ENCODE measurements at regions not wholly inside any gene's neighbourhood (a gene's known extent, or its start where the extent isn't known, plus 50 kb on each side); places are given as distances from the start of the nearest gene placed in this dataset.
"Not testable (repeated sequence)": the region's sequence is repeated elsewhere in the genome, so short reads cannot be mapped to it uniquely, and the experiment has no call there.

DNA sequence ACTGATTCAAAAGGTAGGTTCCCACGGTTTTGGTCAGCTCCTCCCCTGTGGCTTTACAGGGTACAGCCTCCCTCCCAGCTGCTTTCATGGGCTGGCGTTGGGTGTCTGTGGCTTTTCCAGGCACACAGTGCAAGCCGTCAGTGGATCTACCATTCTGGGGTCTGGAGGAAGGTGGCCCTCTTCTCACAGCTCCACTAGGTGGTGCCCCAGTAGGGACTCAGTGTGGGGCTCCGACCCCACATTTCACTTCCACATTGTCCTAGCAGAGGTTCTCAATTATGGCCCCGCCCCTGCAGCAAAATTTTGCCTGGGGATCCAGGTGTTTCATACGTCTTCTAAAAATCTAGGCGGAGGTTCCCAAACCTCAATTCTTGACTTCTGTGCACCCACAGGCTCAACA, 324.6 kb upstream of the PHF14 start:
- not testable (repeated sequence) for DNase-seq

DNA sequence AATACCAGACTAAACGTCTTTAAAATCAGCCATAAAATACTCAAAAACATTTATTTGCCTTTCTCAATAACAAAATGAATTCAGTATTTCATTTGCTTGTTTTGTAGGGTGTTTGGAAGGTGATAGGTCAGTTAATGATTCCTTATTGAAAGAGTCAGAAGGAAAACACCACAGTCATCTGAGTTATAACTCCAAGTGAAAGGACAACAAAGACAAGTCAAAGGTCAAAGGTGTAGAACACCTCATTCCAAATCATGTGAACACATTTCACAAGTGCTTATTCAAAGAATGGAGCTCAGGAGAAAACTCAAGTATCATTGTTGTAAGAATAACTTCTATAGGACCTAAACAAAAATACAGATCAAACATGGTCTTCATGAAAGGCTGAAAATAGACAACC, 318.6 kb upstream of the PHF14 start:
- DNase-seq, result no peak

DNA sequence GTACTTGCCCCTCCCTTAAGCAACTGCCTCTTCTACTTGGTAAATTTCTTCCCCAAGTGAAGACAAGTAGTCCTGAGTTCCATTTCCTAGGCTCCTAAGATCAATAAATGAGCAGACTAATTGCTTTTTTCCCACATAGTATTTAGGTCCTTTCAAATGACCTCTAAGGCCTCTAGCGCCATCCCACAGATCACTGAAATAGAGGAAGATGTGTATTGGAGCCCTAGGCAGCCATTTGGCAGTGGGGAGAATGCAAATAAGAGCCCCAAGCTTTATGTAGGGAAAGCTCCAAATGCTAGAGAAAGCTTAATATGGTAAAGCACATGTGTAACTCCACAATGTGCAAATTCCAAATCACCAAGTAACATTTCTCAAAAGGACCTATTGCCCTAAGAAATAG, 316.5 kb upstream of the PHF14 start:
- DNase-seq, result no peak

DNA sequence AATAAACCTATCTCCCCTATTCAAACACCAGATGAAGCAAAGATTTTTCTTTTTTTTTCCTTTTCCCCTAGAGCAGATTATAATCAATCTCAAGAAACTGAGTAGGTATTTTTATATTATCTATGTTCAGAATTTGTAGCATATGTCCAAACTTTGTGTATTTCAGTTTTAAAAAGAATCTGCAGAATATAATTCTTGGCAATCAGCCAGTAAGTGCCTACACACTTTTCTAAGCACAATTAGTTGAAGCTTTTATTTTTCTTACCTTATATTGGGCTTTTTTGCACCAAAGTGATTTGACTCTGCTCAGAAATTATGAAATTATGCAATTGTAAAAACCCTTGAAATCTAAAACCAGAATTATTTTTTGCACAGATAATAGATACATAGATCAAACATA, 315.8 kb upstream of the PHF14 start:
- DNase-seq, result no peak

DNA sequence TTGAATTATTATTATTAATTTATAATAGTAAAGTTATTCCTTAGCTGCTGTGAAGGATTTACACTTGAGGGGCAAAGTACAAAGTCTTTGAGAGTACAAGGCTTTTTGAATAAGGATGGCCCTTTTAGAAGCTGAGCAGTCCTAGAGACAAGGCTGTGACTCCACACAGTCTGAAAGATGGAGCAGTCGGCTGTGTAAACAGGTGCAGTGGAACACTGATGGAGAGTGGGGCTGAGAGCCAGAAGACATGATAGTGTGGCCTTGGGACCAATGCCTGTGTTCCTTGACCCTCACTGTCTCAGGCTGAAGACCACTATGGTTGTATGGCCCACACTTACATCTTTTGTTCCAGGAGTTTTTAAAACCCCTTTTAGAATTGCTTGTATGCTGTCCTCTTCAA, 311.2 kb upstream of the PHF14 start:
- DNase-seq, result no peak

DNA sequence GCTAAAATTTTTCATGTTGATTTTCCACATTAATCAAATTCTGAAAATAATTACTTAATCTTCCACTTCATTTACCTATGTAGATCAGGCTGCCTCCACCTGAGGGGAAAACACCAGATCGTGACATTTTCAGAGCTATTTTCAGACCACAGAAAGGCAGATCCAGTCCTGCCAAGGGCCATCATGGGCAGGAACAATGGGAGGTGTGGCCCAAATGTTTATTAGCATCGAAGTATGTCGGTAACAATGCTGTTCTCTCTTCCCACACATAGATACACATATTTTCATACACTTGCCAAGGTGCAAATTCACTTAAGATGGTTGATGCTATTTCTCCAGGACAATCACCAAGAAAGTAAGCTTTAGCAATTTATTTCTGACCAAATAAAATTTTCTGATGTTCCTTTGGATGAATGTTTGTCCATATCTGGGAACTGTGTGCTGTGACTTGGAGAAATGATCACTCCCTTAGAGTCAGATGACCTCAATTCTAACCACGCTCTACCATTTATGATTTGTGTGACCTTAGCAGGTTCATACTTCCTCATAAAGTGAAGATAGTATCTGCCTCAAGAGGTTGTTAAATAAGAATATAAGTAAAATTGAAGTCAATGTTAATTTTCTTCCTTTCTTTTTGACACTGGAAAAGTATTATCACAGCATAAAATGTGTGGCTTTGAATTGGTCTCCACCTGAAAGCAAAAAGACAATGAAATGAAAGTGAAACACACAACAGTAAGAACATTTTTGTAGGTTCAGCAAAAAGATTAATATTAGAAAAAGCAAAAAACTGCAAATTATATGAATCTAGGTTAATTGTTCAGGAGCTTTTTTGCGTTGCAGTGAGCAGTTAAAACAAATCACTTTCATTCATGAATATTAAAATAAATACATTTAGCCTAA, 310.4 kb upstream of the PHF14 start:
- no peak for DNase-seq

DNA sequence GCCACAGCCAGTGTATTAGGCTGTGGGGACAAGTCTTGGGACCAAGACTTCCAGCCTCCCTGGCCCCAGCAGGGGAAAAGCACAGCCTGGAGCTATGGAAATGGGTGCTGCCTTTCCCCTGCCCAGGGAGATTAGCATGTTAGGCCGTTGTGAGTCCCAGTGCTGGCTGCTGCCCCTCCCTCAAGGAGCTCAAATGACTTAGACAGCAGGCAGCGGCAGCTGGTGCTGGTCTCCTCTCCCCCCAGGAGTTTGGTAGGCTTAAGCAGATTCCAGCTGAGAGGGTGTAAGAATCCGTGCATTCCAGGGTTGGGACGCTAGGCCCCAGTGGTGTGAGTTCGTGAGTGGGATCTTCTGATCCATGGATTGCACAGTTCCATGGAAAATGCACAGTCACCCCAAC, 301.5 kb upstream of the PHF14 start:
- no peak for DNase-seq

DNA sequence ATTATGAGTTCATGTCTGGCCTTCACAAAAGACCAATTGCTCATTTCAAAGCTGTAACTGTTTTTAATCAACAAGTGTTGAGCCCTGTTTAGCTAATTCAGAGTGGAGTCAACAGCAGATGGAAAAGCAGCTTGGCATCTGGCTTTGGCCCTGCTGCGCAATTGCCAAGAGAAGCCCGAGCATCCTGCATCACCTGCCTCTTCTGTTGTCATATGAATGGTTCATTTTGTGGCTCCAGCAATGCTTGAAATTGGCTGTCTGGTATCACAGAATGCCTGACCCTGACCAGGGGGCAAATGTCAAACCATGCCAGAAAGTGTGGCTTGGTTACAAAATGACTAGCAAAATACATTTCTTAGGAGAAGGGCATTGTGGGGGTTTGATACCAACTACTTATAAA, 296.5 kb upstream of the PHF14 start:
- DNase-seq, result no peak

DNA sequence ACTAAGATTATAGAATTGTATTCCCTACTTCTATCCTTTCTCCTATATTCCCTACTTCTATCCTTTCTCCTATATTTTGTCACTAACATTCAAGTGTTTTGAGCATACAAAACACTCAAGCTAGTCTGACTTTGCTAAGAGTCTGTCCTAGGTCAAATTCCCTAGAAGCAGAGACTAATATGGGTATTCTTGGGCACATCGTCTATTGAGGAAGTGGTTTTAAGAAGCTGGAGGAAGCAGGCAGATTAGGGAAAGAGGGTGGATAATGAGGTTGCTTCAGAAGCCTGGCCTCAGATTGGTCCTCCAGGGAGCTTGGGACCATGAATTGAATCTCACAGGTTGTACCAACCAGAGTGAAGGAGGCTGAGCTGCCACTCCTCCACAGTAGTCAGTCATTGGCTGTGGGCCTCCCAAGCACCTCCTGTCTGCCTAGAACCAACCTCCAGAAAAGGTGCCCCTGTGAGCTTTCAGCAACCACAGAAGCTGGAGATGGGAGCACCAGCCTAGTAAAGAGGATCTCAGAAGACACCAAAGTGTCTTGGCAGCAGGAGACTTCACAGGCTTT, 295.9 kb upstream of the PHF14 start:
- no peak for DNase-seq

DNA sequence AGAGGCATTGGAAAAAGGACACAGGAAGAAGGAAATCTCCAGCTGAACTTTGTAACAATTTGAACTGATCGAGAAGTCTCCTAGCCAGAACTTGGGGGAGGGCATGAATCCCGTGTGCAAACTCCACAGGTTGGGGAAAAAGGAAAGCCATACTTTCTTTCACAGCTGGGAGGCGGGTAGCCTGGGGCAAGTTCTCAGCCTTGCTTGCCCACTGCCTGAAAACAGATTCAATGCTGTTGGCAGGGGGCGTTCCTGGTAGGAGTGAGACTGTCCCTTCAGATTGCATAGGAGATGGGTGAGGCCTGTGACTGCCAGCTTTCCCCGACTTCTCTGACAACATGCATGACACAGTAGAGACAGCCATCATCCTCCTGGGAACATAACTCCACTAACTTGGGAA, 289.1 kb upstream of the PHF14 start:
- DNase-seq, result no peak

DNA sequence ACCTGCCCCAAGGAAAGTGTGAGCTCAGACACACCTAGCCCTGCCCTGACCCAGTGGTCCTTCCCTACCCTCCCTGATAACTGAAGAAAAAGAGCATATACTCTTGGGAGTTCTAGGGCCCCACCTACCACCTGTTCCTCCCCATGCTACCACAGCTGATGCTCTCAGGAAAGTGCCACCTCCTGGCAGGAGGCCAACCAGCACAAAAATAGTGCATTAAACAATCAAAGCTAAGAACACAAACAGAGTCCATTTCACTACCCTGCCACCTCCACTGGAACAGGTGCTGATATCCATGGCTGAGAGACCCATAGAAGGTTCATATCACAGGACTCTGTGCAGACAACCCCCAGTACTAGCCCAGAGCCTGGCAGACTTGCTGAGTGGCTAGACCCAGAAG, 288.6 kb upstream of the PHF14 start:
- no peak for DNase-seq

DNA sequence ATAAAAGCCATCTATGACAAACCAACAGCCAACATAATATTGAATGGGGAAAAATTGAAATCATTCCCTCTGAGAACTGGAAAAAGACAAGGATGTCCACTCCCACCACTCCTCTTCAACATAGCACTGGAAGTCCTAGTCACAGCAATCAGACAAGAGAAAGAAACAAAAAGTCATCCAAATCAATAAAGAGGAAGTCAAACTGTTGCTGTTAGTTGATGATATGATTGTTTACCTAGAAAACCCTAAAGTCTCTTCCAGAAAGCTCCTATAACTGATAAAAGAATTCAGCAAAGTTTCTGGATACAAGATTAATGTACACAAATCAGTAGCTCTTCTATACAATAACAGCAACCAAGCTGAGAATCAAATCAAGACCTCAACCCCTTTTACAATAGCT, 285.1 kb upstream of the PHF14 start:
- DNase-seq, result no peak

DNA sequence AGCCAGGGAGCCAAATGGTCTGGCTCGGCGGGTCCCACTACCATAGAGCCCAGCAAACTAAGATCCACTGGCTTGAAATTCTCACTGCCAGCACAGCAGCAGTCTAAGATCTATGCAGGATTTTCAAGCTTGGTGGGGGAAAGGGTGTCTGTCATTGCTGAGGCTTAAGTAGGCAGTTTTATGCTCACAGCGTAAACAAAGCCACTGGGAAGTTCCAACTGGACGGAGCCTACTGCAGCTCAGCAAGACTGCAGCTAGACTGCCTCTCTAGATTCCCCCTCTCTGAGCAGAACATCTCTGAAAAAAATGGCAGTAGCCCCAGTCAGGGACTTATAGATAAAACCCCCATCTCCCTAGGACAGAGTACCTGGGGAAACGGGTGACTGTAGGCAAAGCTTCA, 277.6 kb upstream of the PHF14 start:
- DNase-seq, result no peak

DNA sequence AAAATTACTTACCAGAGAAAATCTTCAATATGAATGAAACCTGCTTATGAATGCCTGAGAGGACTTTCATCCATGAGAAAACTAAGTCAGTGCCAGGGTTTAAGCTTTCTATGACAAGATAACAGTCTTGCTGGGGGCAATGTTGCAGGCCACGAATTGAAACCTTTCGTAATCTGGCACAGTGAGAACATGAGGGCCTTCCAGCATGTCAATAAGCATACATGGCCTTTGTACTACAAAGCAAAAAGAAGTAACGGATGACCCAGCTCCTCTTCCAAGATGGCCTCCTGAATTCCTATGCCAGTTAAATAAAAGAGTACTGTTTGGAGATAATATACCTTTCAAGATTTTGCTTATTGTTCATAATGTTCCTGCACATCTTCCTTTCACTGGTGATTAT, 270.6 kb upstream of the PHF14 start:
- no peak for DNase-seq

DNA sequence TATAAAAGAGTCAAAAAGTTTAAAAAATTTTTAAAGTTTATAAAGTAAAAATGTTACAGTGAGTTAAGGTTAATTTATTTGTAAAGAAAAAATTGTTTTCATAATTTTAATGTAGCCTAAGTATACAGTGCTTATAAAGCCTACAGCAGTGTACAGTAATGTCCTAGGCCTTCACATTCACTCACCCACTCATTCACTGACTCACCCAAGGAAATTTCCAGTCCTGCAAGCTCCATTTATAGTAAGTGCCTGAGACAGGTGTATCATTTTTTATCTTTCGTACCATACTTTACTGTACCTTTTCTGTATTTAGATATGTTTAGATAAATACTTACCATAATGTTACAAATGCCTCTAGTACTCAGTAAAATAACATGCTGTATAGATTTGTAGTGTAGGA, 269.7 kb upstream of the PHF14 start:
- DNase-seq, result no peak

DNA sequence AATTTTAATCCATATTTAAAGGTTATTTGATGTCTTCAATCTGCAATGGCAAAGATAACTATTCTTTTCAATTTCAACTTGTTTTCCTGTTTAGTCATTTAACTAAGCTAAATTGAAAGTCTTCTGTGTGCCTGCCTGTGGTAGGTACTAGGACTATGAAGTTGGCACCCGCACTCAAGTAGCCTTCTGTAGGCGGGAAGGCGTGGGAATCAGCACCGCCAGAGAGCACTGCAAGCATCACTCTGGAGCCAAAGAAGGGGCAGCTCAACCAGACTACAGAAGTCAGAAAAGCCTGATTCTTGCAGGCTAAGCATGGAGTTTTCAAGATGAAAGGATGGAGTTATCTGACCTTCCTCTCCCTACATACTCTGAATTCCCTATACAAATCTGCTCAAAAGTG, 269.0 kb upstream of the PHF14 start:
- DNase-seq, result no peak

DNA sequence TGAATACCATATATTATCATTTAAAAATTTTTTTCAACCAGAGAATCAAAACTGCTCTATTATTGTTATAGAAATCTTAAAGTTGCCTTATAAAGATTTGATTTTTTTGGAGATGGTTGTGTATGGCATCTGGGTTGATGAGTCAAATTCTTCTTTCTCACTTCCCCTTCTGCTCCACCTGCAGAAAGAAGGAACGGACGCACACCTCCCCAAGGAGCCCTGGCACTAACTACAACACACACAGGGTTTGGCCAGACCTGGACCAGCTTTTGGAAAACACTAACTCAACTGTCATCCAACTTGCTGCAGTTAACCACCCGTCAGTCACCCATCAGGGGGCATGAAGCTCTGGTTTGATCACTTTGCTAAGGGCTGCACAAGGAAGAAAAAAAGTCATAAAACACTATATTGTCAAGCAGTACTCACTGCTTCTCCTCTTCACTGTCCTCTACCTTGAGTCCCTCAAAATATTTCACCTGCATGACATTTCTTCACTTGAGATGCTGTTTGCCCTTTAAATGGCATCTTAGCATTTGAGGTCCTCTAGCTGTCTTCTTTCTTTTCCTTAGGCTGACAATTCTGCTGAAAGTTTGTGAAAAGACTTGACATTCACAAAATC, 266.7 kb upstream of the PHF14 start:
- DNase-seq, result no peak

DNA sequence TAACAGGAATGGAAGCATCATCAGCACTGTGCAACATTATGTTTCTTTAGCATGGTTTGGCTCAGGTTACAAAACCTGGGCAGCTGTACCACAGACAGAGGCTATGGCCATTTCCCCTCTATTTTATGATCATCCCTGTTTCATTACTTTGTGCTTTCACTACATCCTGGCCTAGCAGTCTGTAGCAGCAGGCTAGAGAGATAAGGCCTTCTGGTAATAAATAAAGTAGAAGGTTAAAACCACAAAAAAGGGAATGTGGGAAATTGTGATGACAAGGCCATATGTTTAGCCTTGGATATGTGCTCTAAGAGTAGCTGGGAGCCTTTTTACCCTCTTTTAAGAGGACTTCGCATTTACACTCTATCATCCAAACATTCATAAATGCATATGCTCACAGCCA, 266.2 kb upstream of the PHF14 start:
- DNase-seq, result no peak

DNA sequence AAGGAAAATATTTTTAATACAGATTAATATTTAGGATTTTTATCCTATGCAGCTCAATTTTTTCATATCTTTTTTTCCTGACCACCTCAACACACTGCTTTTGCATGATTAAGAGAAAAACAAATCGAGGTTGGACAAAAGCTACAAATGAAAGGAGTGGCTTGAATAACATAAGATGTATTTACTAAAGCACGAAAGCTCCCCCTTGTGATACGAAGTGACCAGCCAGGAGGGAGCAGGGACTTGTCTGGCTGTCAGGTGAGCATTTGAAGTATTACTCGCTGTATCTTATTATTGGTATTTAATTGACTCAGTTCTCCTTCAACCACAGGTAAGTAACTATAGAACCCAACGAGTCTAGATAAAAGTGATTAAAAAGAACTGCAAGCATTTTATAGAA, 265.2 kb upstream of the PHF14 start:
- no peak for DNase-seq

DNA sequence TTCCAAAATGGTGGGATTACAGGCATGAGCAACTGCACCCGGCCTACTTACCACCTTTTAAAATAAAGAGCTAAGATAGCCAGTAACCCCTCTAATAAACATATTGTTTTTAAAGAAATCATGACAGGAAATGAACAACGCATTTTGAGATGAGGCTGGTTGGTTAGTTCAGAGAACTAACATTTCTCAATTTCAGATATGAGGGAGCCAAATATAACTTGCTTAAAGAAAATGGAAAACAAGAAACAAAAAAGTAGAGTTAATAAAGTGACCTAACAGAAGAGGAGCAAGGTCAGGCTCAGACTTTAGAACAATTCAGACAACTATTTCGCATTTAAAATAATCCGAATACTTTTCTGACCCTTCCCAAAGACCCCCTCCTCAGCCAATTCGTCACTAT, 254.9 kb upstream of the PHF14 start:
- no peak for DNase-seq

DNA sequence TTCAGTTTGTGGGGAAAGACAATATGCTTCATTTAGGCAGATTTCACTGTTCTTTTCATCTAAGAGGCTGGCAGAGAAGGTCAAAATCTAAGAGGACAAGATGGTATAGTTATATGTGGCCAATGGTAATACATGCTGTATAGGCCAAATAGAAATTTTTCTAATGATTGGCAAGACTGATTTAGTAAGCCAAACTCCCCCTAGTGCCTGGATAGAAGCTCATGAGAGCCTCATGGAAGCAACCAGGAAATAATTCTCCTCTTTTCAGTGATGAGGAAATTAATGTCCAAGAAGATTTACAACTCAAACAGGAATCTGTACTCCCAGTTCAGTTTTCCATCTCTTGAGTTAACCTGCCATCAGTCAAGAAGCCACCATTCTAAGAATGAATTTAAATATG, 253.6 kb upstream of the PHF14 start:
- DNase-seq, result no peak

DNA sequence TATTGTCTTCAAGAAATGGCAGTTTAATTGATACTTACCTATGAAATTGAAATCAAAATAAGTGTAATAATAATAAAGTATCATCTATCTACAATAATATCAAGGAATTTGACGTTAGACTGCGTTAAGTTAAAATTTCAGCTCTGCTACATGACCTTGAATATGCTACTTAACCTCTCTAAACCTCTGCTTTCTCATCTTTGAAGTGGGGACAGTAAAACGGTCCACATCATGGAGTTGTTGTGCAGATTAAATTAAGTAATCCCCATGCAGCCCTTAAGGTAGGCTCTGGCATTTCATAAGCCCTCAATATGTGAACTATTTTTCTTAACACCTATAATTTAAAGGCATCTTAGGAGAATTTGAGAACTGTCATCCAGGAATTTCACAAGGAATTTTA, 252.4 kb upstream of the PHF14 start:
- no peak for DNase-seq

DNA sequence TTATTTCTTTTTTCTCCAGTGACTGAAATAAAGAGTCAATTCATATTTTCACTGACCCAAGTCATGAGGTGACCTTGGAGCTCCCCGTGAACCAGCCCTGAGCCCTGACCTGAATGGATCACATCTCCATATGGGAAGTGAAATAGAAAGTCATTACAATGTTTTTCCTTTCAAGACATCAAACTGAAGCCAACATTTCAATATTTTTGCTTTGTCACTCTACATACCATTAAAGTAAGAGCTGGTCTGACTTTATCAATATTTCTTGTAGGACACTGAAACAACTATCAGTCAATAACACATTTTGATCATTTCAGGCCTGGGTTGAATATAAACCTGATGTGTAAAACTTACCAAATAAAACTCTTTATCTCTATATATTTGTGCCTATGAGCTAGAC, 249.8 kb upstream of the PHF14 start:
- no peak for DNase-seq

DNA sequence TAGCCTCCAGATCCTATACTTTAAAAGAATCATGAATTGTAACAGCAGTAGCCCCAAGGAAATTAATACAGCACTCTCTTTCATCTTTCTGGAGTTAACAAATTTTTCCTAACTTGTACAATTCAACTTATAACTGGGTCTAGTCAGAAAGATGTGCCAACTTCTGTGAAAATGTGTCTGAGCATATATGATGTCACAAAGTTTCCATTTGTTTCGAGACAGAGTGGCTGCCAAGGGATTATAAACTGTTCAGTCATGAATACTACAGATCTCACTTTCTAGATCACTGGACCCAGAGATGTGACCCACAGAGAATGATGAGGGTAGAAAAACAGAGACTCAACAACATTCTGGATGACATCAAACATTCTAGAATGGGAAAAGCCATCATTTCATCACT, 249.2 kb upstream of the PHF14 start:
- DNase-seq, result no peak

DNA sequence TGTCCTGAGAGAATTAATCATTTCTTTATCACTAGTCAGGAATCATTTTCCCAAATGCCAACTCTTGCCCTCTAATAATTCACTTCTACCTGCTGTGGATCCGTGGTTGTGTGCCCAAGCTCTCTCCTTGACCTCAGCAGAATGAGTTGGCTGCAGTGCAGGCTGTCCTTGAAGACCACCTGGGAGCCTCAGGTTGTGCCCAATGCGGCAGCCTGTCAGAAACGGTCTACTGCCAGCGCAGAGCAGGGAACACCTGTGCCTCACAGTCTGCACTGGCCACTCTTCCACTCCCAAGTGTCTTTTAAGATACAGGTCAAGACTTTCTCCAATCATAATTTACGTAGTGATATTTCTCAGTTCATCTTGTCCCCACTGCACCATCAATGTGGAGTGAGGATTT, 246.0 kb upstream of the PHF14 start:
- DNase-seq, result no peak
